Smooth muscle cell (in vitro differentiated cells): ENCODE measurements at regions not wholly inside any gene's neighbourhood (a gene's known extent, or its start where the extent isn't known, plus 50 kb on each side); places are given as distances from the start of the nearest gene placed in this dataset.

Source experiments
- DNase-seq: peaks from one replicate; lab custom pipeline; 2025; ENCODE audit not compliant: unreplicated experiment; lab: John Stamatoyannopoulos, UW
- H2AFZ ChIP-seq: fragments of 200-600 bp; sonication (generic); 2 replicates; pipeline ENCODE4 v1.6.0; 2016; ENCODE audit warnings: antibody characterized with exemption, low read depth, mild to moderate bottlenecking
- H3F3A ChIP-seq: fragments of 200-600 bp; sonication (generic); 2 replicates; pipeline ENCODE4 v1.6.0; 2017; ENCODE audit warnings: antibody characterized with exemption, low read depth
- H3K27ac ChIP-seq: fragments of 200-600 bp; sonication (generic); 2 replicates; pipeline ENCODE4 v1.5.1; 2016; ENCODE audit warnings: low read depth, mild to moderate bottlenecking
- H3K27me3 ChIP-seq: fragments of 200-600 bp; sonication (generic); 2 replicates; pipeline ENCODE4 v1.6.1; 2016; ENCODE audit warnings: low read depth, mild to moderate bottlenecking
- H3K36me3 ChIP-seq: fragments of 200-600 bp; sonication (generic); 2 replicates; pipeline ENCODE4 v1.5.1; 2016; ENCODE audit warnings: low read depth
- H3K4me1 ChIP-seq: fragments of 200-600 bp; sonication (generic); 2 replicates; pipeline ENCODE4 v1.5.1; 2016; ENCODE audit warnings: low read depth
- H3K4me2 ChIP-seq: fragments of 200-600 bp; sonication (generic); 2 replicates; pipeline ENCODE4 v1.6.0; 2016; ENCODE audit warnings: mild to moderate bottlenecking
- H3K4me3 ChIP-seq: fragments of 200-600 bp; sonication (generic); 2 replicates; pipeline ENCODE4 v1.5.1; 2016; ENCODE audit warnings: mild to moderate bottlenecking
- H3K79me2 ChIP-seq: fragments of 200-600 bp; sonication (generic); 2 replicates; pipeline ENCODE4 v1.6.0; 2016; ENCODE audit warnings: low read depth, mild to moderate bottlenecking
- H3K9ac ChIP-seq: fragments of 200-600 bp; sonication (generic); 2 replicates; pipeline ENCODE4 v1.6.0; 2016; ENCODE audit warnings: low read depth
- H3K9me3 ChIP-seq: fragments of 200-600 bp; sonication (generic); replicated peaks from 2 replicates; pipeline ENCODE4 v1.5.1; 2016; ENCODE audit warnings: low read depth
- H4K20me1 ChIP-seq: fragments of 200-600 bp; sonication (generic); 2 replicates; pipeline ENCODE4 v1.6.0; 2016; ENCODE audit warnings: low read depth
- WGBS: methylation state at CpG from one replicate; pipeline ENCODE4 v1.1.7; 2016; ENCODE audit warnings: low lambda C conversion rate; 5-methylcytosine and 5-hydroxymethylcytosine counted together
- TF ChIP-seq, protein P1 (sequence below): fragments of 200-600 bp; sonication (generic); IDR thresholded peaks from 2 replicates; pipeline ENCODE4 v1.5.1; 2017; ENCODE audit warnings: borderline replicate concordance, mild to moderate bottlenecking, antibody characterized with exemption; ENCODE audit not compliant: insufficient read depth, poor library complexity, severe bottlenecking

- H2AFZ ChIP-seq: no peak overlapping the region
- no peak overlapping the region for H3K27ac ChIP-seq
- TF ChIP-seq, protein P1, sequence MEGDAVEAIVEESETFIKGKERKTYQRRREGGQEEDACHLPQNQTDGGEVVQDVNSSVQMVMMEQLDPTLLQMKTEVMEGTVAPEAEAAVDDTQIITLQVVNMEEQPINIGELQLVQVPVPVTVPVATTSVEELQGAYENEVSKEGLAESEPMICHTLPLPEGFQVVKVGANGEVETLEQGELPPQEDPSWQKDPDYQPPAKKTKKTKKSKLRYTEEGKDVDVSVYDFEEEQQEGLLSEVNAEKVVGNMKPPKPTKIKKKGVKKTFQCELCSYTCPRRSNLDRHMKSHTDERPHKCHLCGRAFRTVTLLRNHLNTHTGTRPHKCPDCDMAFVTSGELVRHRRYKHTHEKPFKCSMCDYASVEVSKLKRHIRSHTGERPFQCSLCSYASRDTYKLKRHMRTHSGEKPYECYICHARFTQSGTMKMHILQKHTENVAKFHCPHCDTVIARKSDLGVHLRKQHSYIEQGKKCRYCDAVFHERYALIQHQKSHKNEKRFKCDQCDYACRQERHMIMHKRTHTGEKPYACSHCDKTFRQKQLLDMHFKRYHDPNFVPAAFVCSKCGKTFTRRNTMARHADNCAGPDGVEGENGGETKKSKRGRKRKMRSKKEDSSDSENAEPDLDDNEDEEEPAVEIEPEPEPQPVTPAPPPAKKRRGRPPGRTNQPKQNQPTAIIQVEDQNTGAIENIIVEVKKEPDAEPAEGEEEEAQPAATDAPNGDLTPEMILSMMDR: no peak
- no peaks in the 10 kb centered on the region for H3K4me1 ChIP-seq
- peaks cover 67% of the 10 kb centered on the region for H3K27me3 ChIP-seq
- H3K4me3 ChIP-seq: no peak overlapping the region
- no peaks in the 10 kb centered on the region for H3K79me2 ChIP-seq
- WGBS: 86% methylated on average over 2 of the region's 2 CpGs
- no peak for DNase-seq
- no peaks in the 10 kb centered on the region for H3F3A ChIP-seq
- H3K4me2 ChIP-seq: no peak overlapping the region
- no peaks in the 10 kb centered on the region for H3K36me3 ChIP-seq
- no peaks in the 10 kb centered on the region for H4K20me1 ChIP-seq
- H3K9ac ChIP-seq: no peak overlapping the region
- no peaks in the 10 kb centered on the region for H3K9me3 ChIP-seq
Measured at GRCh38 chr5:77569409-77569808, 69.1 kb downstream of the OTP start.

DNA sequence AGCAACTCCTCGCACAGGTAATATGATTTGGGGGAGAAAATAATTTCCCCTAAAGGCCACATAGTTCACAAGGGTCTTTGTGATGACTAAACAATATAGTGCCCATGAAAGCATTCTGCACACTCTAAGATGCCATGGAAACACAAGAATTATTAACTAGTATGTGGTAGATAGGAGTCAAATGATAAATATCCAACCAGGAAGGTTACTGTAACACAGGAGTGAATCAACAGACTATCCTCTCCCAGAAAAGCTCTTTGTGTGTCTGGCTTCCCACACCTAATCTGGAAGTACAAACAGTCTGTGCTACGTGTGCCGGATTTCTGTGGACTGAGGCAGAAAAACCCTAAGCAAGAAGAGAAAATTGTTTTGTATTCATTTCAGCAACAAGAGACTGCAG is 70.0 kb downstream of the OTP start:
- H3K9ac ChIP-seq: no peak overlapping the region
- no peaks in the 10 kb centered on the region for H3K36me3 ChIP-seq
- H3K4me2 ChIP-seq: no peak overlapping the region
- no peaks in the 10 kb centered on the region for H4K20me1 ChIP-seq
- no peaks in the 10 kb centered on the region for H3K9me3 ChIP-seq
- no peaks in the 10 kb centered on the region for H3K4me1 ChIP-seq
- 82% methylated on average over 3 of the region's 3 CpGs for WGBS
- no peaks in the 10 kb centered on the region for H3F3A ChIP-seq
- no peak for DNase-seq
- peaks cover 66% of the 10 kb centered on the region for H3K27me3 ChIP-seq
- H2AFZ ChIP-seq: no peak overlapping the region
- no peaks in the 10 kb centered on the region for H3K79me2 ChIP-seq
- TF ChIP-seq, protein P1: no peak
- H3K27ac ChIP-seq: no peak overlapping the region
- H3K4me3 ChIP-seq: no peak overlapping the region

DNA sequence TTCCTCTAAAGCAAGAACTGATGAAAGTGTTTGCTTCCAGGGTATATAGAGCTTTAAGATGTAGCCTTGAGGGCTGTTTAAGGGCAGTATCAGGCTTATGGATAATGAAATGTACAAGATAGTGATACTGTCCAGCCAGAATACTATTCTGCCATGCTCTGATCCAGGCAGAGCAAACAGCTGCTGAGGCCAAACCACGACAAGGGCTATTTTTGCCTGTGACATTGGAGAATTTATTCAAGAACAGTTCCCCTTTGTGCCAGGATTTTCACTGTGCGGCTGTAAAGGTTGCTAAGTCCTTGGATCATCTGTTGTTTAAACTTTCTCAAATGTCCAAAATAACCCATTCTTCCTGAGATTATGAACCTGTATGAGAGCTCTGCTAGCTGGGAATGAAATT is 70.4 kb downstream of the OTP start:
- DNase-seq: no peak
- Histone ChIP-seq H3F3A (no peaks in the 10 kb centered on the region), H3K27me3 (peaks cover 63% of the 10 kb centered on the region), H3K9ac (no peak overlapping the region), H3K27ac (no peak overlapping the region), H3K4me3 (no peak overlapping the region), H3K4me2 (no peak overlapping the region), H4K20me1 (no peaks in the 10 kb centered on the region), H2AFZ (no peak overlapping the region), H3K4me1 (no peaks in the 10 kb centered on the region), H3K36me3 (no peaks in the 10 kb centered on the region), H3K79me2 (no peaks in the 10 kb centered on the region), H3K9me3 (no peaks in the 10 kb centered on the region)
- TF ChIP-seq, protein P1: no peak
- WGBS: 52% methylated on average over 2 of the region's 2 CpGs

GRCh38 chr5:77563475-77563874 is 71.4 kb upstream of the WDR41 start:
- no peaks in the 10 kb centered on the region for H3K36me3 ChIP-seq
- WGBS: 94% methylated on average over 3 of the region's 3 CpGs

More at GRCh38 chr5:77563475-77563874, 71.4 kb upstream of the WDR41 start:
- H3K27ac ChIP-seq: no peak overlapping the region
- H3K9me3 ChIP-seq: no peaks in the 10 kb centered on the region
- H3K4me1 ChIP-seq: no peaks in the 10 kb centered on the region
- no peak overlapping the region for H3K4me3 ChIP-seq
- no peak for DNase-seq
- H3K27me3 ChIP-seq: peaks cover 28% of the 10 kb centered on the region
- no peaks in the 10 kb centered on the region for H4K20me1 ChIP-seq
- no peak overlapping the region for H2AFZ ChIP-seq
- H3K9ac ChIP-seq: no peak overlapping the region
- no peaks in the 10 kb centered on the region for H3F3A ChIP-seq
- H3K4me2 ChIP-seq: no peak overlapping the region
- TF ChIP-seq, protein P1: no peak
- no peaks in the 10 kb centered on the region for H3K79me2 ChIP-seq
